HG02763 (cell line): ENCODE measurements at regions not wholly inside any gene's neighbourhood (a gene's known extent, or its start where the extent isn't known, plus 50 kb on each side); places are given as distances from the start of the nearest gene placed in this dataset.

Experiments used
- ATAC-seq: cut with Tn5 transposase; IDR thresholded peaks from one replicate; pipeline ENCODE4 v1.9.1; 2021; ENCODE audit warnings: mild to moderate bottlenecking, moderate library complexity; ENCODE audit not compliant: unreplicated experiment

GRCh38 chr4:112845386-112845785, 204.1 kb upstream of the ANK2 start:
- no peak for ATAC-seq

GRCh38 chr4:112847045-112847444, 202.4 kb upstream of the ANK2 start:
- ATAC-seq, result no peak

- ATAC-seq, result no peak
Observed at GRCh38 chr4:112847781-112848180, 201.7 kb upstream of the ANK2 start.

GRCh38 chr4:112848911-112849310, 200.5 kb upstream of the ANK2 start:
- ATAC-seq, result no peak

GRCh38 chr4:112852601-112853000, 196.9 kb upstream of the ANK2 start:
- no peak for ATAC-seq

GRCh38 chr4:112853662-112854256, 195.7 kb upstream of the ANK2 start:
- ATAC-seq, result no peak

- ATAC-seq, result no peak
Observed at GRCh38 chr4:112854420-112854819, 195.0 kb upstream of the ANK2 start.

- ATAC-seq, result no peak
Observed at GRCh38 chr4:112855058-112855457, 194.4 kb upstream of the ANK2 start.

GRCh38 chr4:112857461-112857860, 192.0 kb upstream of the ANK2 start:
- ATAC-seq, result no peak

- ATAC-seq, result no peak
Observed at GRCh38 chr4:112858751-112859150, 190.7 kb upstream of the ANK2 start.

GRCh38 chr4:112859456-112860184, 189.8 kb upstream of the ANK2 start:
- ATAC-seq, result no peak

- no peak for ATAC-seq
Observed at GRCh38 chr4:112860830-112861690, 188.4 kb upstream of the ANK2 start.

GRCh38 chr4:112861691-112862674, 187.5 kb upstream of the ANK2 start:
- no peak for ATAC-seq

- no peak for ATAC-seq
Observed at GRCh38 chr4:112865443-112865842, 184.0 kb upstream of the ANK2 start.

- no peak for ATAC-seq
Observed at GRCh38 chr4:112876316-112876715, 173.1 kb upstream of the ANK2 start.

GRCh38 chr4:112881842-112882241, 167.6 kb upstream of the ANK2 start:
- no peak for ATAC-seq

GRCh38 chr4:112882286-112882685, 167.2 kb upstream of the ANK2 start:
- no peak for ATAC-seq

- ATAC-seq, result no peak
Observed at GRCh38 chr4:112884406-112884805, 165.0 kb upstream of the ANK2 start.

GRCh38 chr4:112885897-112886296, 163.6 kb upstream of the ANK2 start:
- no peak for ATAC-seq

- no peak for ATAC-seq
Observed at GRCh38 chr4:112888622-112889021, 160.8 kb upstream of the ANK2 start.

- no peak for ATAC-seq
Observed at GRCh38 chr4:112889199-112889598, 160.3 kb upstream of the ANK2 start.
